NCI-H1930 (cell line): ENCODE measurements at regions not wholly inside any gene's neighbourhood (a gene's known extent, or its start where the extent isn't known, plus 50 kb on each side); places are given as distances from the start of the nearest gene placed in this dataset.

Experiments
- DNase-seq, 2 experiments: peaks; one replicate each; lab custom pipeline; 2025; lab: John Stamatoyannopoulos, UW

- DNase-seq, result no peak
These were observed 303.1 kb downstream of the HAO1 start for GRCh38 chr20:7637184-7637583.

- DNase-seq, result no peak
These were observed 290.0 kb downstream of the HAO1 start for GRCh38 chr20:7650086-7650879.

- no peak for DNase-seq
These were observed 286.0 kb downstream of the HAO1 start for GRCh38 chr20:7654231-7654630.

DNA sequence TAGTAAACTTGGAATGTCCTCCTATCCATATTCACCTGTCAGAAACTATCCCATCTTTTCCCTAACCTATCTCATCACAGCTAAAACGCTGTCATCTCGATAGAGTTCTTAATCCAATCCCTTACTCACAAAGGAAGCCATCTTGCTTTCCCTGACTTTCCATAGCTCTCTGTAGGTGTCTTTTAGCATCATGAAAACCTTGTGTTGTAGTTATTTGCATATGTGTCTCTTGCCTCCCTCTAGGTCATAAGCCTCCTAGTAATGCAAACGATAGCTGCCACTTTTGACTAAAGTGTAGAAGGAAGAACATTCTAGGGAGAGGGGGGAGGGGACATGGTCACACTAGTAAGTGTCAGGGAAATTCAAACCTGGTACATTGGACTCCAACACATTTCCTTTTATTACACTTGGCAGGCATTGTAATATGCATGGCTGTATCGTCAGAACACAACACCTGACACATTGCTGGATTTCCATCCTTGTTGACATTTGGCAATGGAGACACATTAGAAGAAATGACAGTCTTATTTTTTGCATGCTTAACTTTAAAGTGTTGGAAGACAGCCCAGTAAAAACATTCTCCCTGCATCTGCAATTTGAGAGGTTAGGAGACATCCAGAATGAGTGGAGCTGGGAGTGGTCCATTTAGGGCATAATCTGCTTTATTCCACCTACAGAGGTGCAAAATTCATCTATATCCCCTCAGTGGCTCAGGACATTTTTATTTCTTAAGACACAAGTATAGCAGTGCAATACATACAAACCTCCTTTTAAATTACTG, 283.4 kb downstream of the HAO1 start:
- DNase-seq, result no peak

DNA sequence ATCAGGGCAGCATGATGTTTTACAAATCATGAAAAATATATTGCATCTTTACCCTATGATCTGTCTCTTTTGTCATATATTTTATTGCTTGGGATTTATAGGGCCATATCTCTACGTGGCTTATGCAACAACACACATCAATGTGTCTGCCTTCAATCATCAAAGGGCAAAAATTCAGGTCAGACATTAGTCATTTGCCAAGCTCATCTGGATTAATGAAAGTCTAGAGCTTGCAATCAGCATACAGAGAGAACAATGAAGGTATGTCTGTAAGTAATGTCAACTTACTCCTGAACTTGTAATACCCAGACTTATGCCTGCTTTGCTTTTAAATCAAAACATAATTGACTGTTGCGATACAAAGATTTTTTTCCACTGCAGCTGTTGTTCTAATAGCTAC, 282.7 kb downstream of the HAO1 start:
- no peak for DNase-seq

- DNase-seq, result no peak
These were observed 280.1 kb downstream of the HAO1 start for GRCh38 chr20:7660165-7660564.

DNA sequence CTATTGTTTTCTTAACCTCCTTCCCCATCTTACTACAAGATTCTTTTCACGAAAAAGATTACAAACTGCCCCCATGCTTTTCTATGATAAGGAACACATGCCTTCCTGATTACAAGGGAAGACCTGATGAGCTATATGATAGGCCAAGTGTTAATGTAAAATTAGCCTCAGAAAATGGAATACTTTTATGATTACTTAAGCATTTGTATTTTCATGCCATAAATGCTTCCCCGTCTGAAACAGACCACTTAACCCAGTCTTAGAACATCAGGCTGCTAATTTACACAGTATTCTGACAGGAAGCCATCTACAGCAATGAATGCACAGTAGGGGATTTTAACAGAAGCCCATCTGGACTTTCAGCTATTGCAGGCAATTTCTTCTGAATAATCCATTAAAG, 274.9 kb downstream of the HAO1 start:
- DNase-seq, result no peak

DNA sequence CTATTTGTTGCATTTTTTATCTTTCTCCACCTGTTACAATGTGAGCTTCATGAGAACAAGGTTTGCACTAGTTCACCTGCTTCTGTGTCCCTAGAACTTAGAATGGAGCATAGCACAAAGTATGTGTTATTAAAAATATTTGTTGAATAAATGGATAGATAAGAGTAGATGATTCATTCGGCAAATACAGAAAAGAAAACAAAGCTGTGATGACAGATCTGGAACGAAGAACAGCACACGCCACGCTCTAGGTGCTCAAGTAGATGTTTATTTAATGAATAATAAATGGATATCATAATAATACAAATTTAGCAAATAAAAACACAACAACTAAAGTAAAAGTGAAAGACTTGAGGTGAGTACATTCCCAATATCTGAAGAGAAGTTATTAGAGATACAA, 273.1 kb downstream of the HAO1 start:
- no peak for DNase-seq

DNA sequence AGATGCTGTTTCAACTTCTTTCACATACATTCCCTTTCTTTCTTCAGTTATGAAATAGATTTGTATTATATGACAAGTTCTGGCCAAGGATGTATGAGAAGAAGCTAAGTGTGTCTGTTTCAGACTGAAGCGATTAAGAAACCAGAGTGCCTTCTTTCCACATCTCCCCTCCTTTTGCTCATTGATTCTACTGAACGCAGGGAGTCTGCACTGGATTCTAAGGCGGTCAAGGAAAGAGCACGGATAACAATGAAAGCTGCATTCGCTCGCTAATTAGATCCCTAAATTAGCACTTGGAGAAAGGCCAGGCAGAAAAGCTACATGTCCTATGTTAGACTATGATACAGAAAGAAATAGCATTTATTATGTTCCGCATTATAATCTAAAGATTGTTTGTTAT, 267.7 kb downstream of the HAO1 start:
- no peak for DNase-seq

DNA sequence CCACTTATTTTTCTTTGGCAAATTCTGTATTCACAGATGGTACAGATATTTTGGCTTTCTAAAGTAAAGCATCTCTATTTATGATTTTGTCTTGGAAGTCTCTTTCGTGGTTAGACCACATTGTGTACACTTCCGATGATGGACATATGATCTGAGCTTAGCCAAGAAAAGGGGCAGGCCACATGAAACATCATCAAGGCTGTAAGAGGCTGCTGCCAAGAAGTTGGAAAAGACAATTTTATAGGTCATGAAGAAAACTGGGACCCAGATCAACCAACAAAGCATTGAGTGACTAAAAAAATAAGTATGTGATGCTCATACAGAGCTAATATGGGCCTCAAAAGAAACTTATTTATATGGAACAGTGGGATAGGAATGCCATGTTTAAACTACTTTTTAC, 266.4 kb downstream of the HAO1 start:
- DNase-seq, result no peak

- DNase-seq, result no peak
These were observed 257.3 kb downstream of the HAO1 start for GRCh38 chr20:7682916-7683315.

GRCh38 chr20:7687065-7687464, 253.2 kb downstream of the HAO1 start:
- no peak for DNase-seq

GRCh38 chr20:7689151-7689550, 251.1 kb downstream of the HAO1 start:
- DNase-seq, result no peak

- DNase-seq, result no peak
These were observed 248.5 kb downstream of the HAO1 start for GRCh38 chr20:7691647-7692269.

DNA sequence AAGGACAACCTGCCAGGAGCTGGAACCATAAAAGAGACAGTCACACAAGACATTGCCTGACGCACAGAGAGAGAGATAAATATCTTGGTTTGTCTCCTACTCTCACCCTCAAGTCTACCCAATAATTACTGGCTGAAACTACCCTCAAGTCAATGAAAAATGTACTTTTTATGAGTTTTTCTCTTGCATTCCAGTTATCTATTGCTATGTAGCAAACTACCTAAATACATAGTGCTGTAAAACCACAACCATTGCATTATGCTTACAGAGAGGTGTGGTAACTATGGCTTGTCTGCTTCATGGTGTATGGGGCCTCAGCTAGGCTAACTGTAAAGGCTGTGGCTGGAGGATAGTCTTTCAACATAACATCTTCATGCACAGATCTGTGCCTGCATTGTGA, 247.8 kb downstream of the HAO1 start:
- no peak for DNase-seq

DNA sequence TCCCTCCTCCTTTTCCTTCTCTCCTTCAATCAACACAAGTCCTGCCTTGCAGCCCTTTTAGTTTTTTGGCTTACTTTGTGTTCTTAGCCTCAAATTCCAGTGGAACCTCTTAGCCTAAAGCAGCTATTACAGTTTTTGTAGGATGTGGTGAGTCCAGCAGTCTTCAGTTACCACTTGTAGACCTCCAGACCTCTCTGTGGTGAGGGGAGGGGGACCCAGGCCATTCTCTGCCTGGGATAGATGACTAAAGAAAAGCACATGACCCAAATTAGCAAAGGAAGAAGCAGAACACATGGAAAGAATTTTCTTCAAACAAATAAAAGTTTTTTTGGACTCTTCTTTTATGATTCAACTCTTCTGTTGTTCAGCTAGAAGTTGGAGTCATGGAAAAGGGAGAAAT, 246.5 kb downstream of the HAO1 start:
- DNase-seq, result no peak

DNA sequence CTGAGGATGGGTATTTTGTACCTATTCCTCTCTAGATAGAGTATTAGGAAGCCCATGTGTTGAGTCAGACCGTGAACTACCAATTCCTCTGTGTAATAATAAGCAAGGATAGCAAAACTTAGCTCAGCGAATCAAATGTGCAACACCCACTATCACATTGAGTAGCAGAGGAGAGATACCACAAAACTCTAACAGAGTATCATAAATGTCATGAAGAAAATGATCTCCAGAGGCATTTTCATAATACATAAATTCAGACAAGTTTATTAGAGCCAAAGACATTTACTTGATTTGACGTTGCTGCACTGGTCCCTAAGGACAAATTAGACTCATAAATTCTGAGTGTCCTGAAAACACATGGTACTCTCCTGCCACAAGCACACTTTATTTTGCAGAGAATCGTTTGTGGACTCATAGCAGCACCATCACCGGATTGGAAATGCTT, 245.2 kb downstream of the HAO1 start:
- no peak for DNase-seq

GRCh38 chr20:7695635-7696034, 244.6 kb downstream of the HAO1 start:
- DNase-seq, result no peak

DNA sequence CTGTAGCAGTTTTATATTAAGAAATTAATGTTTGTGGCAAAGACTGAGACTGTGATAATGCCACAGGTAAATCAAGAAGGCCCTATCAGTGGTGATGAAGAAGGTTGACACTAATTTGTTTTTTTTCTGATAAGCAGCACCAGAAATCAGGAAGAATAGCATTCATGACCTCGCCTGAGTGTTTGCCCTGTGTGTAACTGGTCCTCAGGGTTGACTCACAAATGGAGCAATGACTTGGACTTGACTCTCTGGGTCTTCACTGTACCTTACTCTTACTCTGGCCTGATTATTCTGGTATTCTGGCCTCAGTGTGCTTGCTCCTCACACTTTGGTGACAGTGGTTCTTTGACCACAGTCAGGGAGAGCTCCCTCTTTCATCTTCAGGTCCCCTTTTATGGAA, 243.9 kb downstream of the HAO1 start:
- DNase-seq, result no peak

- DNase-seq, result no peak
These were observed 238.1 kb downstream of the HAO1 start for GRCh38 chr20:7702141-7702540.

DNA sequence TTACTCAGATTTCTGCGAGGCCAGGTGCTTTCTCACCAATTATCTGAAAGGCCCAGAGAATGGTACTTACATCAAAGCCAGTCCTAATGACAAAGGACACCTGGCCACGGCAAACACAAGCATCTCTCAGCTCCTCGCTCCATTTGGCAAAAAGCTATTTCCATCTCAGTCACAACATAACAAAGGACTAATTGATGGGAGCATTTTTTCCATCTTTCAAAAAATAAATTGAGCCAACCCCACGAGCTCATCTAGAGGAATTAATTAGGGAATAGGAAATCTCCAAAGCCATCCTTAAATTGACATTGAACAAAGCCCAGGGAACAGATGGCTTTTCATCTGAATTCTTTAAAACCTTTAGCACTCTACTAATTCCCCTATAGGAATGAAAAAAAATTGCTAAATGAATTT, 236.7 kb downstream of the HAO1 start:
- DNase-seq, result peak; percentile 89 to 90

DNA sequence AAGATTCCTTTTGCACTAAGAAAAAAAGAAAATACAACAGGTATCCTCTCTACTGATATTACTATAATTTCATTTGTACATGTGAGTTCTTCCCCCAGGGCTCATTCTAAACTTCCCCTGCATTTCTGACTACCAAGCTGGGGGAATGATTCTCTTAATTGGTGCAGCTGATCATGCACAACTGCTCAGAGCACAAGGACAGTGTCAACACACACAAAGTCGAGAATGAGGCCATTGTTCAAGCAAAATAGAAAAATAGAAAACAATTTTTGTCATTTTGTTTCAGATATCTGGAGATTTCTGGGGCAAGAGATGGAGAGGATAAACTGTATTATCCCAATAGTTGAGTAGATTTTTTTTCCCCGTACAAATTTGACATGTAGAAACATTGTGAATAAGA, 236.3 kb downstream of the HAO1 start:
- peak; percentile 89 for DNase-seq

DNA sequence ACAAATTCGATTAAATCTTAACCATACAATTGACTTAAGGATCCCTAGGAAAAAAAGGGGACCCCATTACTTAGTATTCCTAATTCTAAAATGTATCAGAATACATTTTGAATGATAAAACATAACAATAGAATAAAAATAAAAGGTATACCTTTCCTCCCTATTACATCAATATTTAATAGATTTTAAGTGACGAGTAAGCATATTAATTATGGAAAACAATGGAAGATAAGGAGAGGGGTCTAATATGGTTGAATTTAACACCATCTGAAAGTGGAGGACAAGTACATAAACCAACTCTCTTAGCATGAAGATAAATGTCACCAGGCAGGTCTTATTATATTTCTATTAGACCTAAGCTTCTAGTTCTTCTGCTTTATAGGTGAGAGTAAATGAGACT, 232.1 kb downstream of the HAO1 start:
- DNase-seq, result no peak
